Activated T-cell treated with anti-CD3 and anti-CD28 coated beads for 24 hours (primary cell): ENCODE measurements at regions not wholly inside any gene's neighbourhood (a gene's known extent, or its start where the extent isn't known, plus 50 kb on each side); places are given as distances from the start of the nearest gene placed in this dataset.
"Not testable (repeated sequence)": the region's sequence is repeated elsewhere in the genome, so short reads cannot be mapped to it uniquely, and the experiment has no call there.

Experiments used
- DNase-seq: peaks from one replicate; pipeline ENCODE4 v3.0.0-alpha.2; 2020; ENCODE audit warnings: low read depth

DNA sequence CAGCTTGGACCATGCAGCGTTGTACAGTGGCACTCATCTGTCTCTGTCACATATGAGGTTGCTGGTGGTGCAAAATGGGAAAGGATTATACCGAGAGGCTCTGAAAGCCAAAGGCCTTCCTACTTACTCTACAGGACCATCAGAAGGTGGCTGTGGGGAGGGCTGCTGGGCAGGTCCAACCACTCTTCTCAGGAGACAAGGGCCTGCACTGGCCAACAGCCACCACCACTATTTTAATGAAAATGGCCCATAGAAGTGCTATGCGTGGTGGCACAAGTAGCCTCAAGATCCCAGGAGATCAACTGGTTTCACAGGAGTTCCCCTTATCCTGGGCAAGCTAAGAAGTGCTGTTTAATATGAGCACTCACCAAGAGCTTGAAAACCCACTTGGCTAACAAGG is 52.3 kb downstream of the MRPL57 start:
- DNase-seq = no peak

DNA sequence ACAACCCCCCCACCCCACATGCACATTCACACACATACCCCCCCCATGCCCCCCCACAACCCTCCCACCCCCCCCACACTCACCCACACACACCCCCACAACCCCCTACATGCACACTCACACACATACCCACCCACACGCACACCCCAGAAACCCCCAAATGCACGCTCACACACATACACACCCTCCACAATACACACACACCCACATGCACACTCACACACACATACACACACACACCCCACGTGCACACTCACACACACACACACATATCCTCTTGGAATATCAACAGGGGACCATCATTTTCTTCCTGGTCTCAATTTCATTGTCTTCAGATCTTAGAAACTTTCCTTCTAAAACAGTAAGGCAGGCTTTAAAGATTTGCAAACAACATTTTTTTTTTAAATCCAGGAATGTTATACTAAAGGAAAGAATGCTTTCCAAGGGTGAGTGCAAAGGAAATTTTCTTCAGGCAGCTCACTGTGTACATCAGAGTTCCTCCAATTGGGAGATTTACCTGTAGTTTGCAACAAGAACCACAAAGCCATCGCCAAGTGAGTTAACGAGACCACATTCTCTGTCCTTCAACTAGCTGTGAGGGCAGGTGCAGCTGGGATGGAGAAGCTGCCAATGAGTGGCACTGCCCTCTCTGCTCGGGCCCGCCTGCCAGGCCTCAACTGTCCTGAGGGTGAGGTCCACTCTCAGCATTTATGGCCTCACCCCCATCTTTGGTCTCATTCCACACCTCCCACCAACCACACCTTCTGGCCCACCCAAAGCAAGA is 53.0 kb downstream of the MRPL57 start:
- DNase-seq = no peak

DNA sequence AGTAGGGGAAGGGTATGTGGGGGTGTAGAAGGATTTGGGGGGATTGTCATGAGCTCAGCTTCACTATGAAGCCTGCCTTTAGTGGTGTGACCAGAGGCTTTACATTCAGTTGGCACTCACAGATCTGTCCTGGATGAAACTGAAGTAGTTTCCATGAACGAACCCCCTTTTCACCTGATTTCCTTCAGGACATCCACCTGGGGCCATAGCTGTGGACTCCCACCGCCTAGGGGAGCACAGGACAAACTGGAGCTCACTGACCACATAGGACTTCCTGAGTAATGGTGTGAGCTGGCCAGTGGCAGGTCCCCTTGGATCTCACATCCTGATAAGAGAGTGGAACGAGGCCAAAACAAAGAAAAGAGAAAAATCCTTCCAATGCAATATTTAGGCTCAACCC is 54.1 kb downstream of the MRPL57 start:
- no peak for DNase-seq

DNA sequence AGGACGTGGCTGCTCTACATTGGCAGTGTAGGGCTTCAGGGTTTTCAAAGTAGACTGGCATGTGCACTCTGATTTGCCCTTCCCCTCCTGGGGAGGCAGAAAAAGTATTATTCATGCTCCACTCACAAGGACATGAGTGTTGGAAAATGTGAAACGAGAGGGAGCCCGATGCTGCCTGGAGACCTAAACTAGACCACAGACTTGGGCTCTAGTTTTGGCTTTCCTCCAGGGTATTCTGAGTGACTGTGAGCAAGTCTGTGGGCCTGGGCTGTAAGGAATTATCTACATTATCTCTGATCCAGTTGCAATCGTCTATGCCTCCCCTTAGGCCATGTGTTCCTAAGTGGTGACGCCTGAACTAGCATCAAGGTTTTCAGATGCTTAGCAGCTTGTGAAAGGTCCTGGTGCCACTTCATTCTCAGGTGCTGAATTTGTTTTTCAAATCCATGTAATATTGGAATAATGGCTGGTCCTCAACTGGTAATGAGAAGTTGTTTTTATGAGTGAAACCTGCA is 55.0 kb downstream of the MRPL57 start:
- no peak for DNase-seq

DNA sequence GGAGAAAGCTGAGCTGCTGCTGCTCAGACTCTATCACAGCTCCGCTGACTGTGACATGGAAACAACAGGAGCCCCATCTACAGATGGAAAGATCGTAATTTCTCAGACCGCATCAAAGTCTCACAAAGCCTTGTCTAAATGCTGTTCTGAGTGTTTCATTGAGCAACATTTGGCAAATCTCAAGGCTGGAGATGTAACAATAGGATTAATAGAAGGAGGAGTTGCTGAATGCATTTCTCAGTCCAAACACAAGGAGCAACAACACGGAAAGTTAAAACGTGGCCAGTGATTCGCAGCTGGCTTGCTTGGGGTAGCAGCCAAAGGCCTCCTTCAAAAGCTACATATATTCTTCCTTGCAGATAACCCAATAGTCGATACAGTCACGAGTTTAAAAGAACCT is 55.7 kb downstream of the MRPL57 start:
- DNase-seq = no peak

DNA sequence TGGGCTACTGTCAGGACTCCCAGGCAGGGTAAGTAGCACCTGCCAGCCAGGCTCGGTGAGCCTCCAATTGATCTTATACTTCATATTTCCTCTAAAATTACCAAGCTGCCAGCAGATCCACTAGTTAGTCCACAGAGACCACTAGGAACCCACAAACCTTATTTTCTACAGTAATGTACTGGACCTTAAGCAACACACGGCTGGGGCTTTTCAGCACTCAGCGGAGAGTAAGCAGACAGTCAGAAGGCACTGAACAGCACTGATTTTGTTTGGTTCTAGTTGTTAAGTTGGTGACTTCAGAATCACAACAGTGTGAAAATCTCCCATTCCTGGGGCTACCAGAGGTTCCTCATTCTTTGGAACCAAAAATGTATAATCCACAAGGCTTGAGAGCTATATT is 56.1 kb downstream of the MRPL57 start:
- DNase-seq = no peak

DNA sequence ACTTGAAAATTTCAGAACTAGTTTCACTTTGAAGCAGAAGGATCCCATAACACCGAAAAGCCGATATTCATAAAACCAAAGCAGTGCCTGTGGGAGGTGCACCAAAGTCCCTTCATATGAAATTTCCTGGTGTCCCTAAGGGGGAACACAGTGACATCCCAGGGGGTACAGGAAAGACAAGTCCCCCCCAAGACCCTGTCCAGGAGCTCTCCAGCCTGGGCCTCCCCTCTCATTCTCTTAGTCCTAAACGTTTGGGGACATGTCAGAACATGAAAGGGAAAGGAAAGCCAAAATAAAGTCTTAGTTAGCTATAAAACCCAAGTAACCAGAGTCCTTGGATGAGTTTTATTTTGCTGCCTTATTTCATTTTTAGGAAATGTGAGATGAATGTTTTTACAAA is 56.6 kb downstream of the MRPL57 start:
- DNase-seq = no peak

DNA sequence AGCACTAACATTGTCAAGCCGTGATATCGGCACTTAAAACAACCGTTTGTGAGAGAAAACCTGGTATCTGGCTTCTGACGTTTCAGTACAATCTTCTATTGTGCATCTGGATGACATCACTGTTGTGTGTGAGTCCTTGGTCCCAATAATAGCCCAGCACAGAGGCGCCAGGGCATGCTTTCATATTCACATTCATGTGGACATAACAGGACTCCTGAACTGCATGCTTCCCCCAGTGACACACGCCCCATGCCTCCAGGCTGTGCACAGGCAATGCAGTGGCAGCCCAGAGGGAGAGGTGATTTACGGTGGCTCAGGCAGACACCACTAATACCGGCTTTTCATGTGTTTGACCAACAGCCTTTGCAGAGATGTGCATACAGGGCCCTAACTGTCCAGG is 58.1 kb downstream of the MRPL57 start:
- DNase-seq = no peak

DNA sequence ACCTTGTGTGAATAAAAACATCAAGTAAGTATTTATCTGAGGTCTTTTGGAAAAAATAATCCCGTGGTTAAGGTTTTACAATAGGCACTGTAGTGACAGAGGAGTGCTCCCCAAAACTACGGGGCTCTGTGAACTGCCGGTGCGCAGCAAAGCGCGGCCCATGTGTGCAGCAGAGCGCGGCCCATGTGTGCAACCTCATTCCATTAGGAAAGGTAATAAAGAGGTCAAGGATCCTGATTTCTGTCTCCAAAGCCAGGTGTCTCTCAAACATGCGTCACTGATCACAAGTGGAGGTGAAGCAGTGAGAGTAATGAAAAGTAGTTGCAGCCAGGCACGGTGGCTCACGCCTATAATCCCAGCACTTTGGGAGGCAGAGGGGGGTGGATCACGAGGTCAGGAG is 58.7 kb downstream of the MRPL57 start:
- DNase-seq = no peak

DNA sequence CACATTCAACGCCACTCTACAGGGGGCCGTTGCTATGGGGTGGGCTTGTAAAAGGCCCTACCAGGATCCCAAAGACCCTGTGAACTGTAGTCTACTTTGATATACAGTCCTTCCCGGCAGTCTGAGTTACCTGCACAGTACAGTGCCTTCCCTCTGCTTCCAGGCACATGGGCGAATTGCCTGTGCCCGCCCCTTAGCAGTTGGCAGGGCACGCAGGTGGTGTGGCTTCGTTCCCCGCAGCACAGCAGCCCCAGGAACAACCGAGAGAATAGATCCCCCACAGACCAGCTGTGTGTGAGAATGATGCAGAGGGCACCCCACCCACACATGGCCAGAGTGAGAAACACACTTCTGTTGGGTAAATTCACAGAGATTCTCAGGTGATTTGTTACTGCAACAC is 60.6 kb downstream of the MRPL57 start:
- no peak for DNase-seq

DNA sequence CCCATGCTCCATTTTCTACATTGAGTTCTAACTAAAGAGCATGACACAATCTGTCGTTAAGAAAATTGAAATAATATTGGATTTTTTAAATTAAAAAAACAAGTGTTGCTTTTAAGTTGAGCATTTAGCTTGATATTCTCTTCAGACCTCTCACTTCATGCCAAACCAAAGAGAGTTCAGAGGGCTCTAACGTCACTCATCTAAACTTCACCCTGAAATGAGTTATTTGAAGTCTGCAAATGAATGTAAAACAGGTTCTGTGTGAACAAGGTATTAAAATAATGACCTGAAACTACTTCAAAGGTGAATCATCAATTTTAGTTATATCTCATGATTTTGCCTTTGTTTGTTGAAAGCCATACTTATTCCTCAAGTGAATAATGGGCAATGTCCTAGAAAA is 61.8 kb downstream of the MRPL57 start:
- no peak for DNase-seq

DNA sequence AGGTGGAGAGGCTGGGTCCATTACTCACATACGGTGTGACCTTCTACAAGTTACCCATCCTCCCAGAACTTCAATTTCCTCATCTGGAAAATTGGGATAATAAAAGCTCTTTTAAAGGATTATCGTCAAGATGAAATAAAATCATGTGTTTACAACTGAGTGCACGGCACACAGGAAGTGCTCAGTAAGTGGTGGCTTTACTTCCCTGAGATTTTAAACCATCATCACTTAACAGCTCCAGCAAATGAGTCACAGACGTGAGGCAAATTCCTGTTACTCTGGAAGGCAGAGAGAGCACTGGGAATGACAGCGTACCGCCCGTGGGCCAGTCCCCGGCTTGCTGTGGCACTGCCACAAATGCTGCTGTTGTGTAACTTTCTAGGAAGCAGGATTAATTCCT is 64.1 kb downstream of the MRPL57 start:
- no peak for DNase-seq

DNA sequence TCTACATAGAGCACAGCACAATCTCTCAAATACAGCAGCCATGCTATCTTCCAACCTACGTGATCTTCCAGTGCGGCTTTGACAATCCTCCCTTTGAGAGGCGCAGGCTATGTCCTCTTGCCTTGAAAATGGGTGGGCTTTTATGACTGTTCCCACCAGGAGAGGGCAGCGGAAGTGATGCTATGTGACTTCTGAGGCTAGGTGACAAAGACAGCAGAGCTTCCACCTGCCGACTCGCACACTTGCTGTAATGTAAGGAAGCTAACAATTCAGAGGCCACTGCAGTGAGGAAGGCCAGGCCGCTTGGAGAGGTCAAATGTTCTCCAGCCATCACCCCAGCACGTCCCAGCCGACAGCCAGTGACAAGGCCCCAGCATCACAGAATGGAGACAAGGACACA is 65.8 kb downstream of the MRPL57 start:
- DNase-seq = no peak

DNA sequence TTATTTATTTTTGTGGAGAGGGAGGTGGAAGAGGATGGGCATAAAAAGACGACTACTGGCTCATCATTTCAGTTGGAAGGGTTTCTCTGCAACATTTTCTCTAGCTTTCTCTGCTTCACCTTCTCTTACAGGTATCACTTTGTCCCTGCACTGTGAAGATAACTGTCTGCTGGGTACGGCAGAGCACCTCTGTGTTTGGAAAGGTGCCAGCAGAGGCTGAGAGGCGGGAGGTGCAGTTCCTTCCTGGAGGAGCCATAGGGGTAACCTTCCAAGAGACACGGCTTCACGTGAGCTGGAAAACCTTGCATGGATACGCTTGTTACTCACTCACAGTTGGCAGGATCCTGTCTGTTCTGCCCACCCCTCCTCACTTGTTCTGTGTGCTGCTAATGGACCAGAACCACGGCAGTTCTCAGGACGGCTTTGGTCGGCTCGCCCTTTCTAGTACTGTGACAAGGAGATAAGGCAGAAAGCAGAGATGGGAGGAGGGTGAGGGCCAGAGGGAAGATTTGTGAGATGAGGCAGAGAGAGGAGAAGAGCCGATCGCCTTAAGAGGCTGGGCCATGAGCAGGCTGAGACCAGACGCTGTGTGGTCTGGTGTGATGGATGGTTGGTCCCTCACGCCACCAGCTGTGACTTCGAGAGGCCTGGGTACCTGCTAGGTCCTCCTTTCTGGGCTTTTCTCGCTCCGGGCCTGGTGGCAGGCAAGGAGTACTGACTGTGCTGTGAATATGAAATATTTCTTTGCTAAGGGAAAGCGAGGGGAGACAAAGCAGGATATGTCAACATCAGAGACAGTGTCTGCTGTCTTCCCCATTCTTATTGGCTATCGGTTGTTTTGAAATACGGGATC is 66.8 kb downstream of the MRPL57 start:
- no peak for DNase-seq

DNA sequence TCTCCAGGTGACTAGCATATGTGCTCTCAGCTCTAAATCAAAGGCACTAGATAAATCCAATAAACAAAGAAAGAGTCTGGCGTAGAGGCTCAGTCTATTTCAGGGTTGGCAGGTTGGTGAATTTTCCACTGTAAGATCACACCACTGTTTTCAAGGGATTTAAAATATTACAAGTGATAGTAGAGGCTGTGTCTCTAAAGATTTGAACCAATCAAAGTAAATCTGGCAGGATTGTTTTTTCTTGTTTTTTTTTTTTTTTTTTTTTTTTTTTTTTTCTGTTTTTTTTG is 67.4 kb downstream of the MRPL57 start:
- not testable (repeated sequence) for DNase-seq

DNA sequence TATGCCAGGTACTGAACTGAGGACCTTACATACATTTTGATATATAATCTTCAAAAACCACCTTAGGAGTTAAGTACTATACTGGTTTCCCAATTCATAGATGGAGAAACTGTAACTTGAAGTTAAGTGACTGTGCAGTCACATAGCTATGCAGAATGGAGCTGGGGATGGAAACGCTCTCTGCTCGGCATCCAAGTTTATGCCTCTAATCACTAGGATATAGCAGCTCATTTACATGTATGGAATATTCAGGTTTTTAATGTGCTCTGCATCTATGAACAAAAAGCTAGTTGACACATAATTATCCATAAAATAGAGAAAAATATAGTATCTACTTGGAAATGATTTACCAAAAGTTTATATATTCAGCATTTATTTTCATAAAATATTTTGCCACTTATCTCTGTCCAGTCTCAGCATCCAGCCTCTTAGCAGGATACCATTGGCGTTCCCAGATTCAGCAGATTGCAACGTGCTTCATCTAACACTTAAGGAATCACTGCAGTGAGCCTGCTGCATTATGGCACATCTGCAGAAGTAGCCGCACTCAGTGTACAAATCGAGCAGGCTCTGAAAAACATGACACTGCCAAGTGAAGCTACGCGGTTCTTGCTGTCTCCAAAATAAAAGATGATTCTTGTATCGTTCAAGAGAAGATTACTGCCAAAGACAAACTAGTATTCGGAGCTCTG is 70.4 kb downstream of the MRPL57 start:
- no peak for DNase-seq

DNA sequence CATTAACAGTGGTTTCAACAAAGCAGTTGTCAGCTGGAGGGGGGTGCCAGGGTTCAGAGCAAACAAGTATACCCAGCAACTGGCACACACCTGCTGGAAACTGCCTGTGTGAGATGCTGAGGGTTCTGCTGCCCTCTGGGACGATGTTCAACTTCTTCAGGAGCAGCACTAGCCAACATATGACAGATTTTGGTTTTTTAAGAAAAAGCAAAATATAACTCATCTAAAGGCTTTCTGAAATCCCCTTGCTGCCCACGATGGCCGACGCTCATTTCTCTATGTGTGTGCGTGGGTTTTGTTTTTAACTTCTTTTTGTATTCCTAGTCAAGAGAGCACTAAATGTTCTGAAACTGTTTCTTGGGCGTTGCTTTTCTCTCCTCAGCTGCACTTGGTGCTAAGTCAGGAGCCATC is 79.9 kb downstream of the MRPL57 start:
- DNase-seq = no peak

DNA sequence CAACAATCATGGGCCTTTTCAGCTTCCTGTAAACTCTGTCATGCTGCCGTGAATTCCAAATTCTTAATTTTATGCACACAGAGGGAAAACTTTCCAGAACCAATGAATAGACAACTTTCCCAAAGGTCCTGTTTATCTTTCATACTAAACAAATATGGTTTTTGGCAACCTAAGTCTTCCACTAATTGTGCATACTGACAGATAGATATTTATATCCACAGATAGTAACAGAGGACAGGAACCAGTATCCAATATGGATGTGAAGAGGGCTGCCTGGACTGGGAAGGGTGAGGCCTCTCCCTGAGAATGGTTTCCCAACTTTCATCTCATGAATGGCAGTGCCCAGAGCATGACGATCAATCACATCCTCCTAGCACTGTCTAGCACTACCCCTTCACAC is 80.4 kb downstream of the MRPL57 start:
- DNase-seq = no peak

DNA sequence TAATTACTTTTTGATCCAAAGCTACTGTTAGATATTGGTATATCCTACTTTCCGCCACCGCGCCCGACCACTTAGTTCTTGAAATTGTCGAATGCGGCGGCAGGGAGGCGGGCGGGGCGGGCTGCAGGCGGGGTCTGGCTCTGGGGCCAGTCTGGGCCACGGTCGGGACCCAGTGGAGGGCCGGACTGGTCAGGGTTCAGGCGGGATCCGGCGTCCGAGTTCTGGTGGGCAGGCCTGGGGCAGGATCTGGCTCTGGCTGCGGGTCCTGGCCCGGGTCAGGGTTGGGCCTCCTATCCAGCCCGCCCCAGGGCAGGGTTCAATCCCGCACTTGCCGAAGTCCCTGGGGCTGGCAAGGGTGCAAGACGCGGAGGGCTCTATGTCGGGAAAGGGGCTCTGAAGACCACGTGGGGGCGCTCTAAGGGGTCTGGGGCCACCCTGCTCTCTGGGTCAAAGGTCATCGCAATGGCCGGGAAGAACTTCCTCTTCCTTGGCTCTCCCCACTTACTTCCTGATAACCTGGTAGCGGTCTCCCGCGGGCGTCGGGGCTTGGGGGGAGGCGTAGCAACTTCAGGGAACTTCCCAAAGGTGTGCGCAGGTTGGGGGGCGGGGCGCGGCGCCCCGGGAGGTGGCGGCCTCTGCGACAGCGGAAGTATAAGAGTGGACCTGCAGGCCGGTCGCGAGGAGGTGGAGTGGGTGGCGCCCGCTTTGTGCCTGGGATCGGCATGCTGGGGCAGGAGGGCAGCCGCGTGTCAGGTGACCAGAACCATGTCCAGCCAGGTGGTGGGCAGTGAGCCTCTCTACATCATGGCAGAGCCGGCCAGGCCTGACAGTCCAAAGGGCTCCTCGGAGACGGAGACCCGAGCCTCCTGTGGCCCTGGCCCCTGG is 83.4 kb downstream of the MRPL57 start:
- no peak for DNase-seq

DNA sequence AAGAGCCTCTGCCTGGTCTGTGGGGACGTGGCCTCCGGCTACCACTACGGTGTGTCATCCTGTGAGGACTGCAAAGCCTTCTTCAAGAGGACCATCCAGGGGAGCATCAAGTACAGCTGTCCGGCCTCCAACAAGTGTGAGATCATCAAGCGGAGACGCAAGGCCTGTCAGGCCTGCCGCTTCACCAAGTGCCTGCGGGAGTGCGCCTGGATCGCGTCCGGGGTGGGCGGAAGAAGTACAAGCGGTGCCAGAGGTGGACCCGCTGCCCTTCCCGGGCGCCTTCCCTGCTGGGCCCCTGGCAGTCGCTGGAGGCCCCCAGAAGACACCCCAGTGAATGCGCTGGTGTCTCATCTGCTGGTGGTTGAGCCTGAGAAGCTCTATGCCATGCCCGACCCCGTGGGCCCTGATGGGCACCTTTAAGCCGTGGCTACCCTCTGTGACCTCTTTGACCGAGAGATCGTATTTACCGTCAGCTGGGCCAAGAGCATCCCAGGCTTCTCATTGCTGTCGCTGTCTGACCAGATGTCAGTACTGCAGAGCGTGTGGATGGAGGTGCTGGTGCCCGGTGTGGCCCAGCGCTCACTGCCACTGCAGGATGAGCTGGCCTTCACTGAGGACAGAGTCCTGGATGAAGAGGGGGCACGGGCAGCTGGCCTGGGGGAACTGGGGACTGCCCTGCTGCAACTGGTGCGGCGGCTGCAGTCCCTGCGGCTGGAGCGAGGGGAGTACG is 84.3 kb downstream of the MRPL57 start:
- DNase-seq = not testable (repeated sequence)
